Fibroblast of villous mesenchyme (primary cell): ENCODE measurements at regions not wholly inside any gene's neighbourhood (a gene's known extent, or its start where the extent isn't known, plus 50 kb on each side); places are given as distances from the start of the nearest gene placed in this dataset.

Source experiments
- DNase-seq: peaks from one replicate; pipeline ENCODE4 v3.0.0-alpha.2; 2010; ENCODE audit warnings: low read depth
- H3K4me3 ChIP-seq: 2 replicates; pipeline ENCODE4 v1.5.1; 2011; ENCODE audit warnings: low read depth, mild to moderate bottlenecking, low read length
- CTCF ChIP-seq: IDR thresholded peaks from 2 replicates; pipeline ENCODE4 v1.5.1; 2012; ENCODE audit warnings: low read depth, mild to moderate bottlenecking, low read length; ENCODE audit not compliant: insufficient read depth

- H3K4me3 ChIP-seq = no peak overlapping the region
- TF ChIP-seq CTCF = no peak
- no peak for DNase-seq
Measured at GRCh38 chr15:98480844-98481243, 167.5 kb upstream of the IGF1R start.

- no peak overlapping the region for H3K4me3 ChIP-seq
- no peak for TF ChIP-seq CTCF
- no peak for DNase-seq
Measured at GRCh38 chr15:98483575-98484130, 164.7 kb upstream of the IGF1R start.

GRCh38 chr15:98484914-98485313 lies 163.4 kb upstream of the IGF1R start:
- no peak for TF ChIP-seq CTCF
- DNase-seq = no peak
- no peak overlapping the region for H3K4me3 ChIP-seq

GRCh38 chr15:98485451-98485850 lies 162.9 kb upstream of the IGF1R start:
- no peak for DNase-seq
- H3K4me3 ChIP-seq = no peak overlapping the region
- no peak for TF ChIP-seq CTCF

- TF ChIP-seq CTCF = no peak
- no peak for DNase-seq
- H3K4me3 ChIP-seq = no peak overlapping the region
Measured at GRCh38 chr15:98493966-98494511, 154.3 kb upstream of the IGF1R start.

- TF ChIP-seq CTCF = no peak
- no peak overlapping the region for H3K4me3 ChIP-seq
- DNase-seq = no peak
Measured at GRCh38 chr15:98501192-98501591, 147.1 kb upstream of the IGF1R start.

GRCh38 chr15:98501632-98502031 lies 146.7 kb upstream of the IGF1R start:
- H3K4me3 ChIP-seq = no peak overlapping the region
- no peak for TF ChIP-seq CTCF

More at GRCh38 chr15:98501632-98502031, 146.7 kb upstream of the IGF1R start:
- no peak for DNase-seq
